OCI-LY1 (cell line): ENCODE measurements at regions not wholly inside any gene's neighbourhood (a gene's known extent, or its start where the extent isn't known, plus 50 kb on each side); places are given as distances from the start of the nearest gene placed in this dataset.

ENCODE experiments used
- H2AFZ ChIP-seq: fragments of 200-600 bp; sonication (generic), shearing (Covaris generic); 2 replicates; pipeline ENCODE4 v1.6.0; 2014; ENCODE audit warnings: antibody characterized with exemption, mild to moderate bottlenecking, low read length
- H3F3A ChIP-seq: fragments of 200-600 bp; sonication (generic), shearing (Covaris generic); 2 replicates; pipeline ENCODE4 v1.6.0; 2014; ENCODE audit warnings: mild to moderate bottlenecking, antibody characterized with exemption, low read length, moderate library complexity; ENCODE audit not compliant: insufficient read depth
- H3K27ac ChIP-seq: fragments of 200-600 bp; sonication (generic); 2 replicates; pipeline ENCODE4 v1.5.1; 2014; ENCODE audit warnings: low read length, mixed run types, mild to moderate bottlenecking, low read depth; ENCODE audit not compliant: poor library complexity, severe bottlenecking
- H3K27me3 ChIP-seq: fragments of 200-600 bp; sonication (generic); 2 replicates; pipeline ENCODE4 v1.6.0; 2014; ENCODE audit warnings: antibody characterized with exemption, mild to moderate bottlenecking, low read length, moderate library complexity; ENCODE audit not compliant: insufficient read depth
- H3K36me3 ChIP-seq: fragments of 200-600 bp; sonication (generic); 2 replicates; pipeline ENCODE4 v1.6.1; 2014; ENCODE audit warnings: mild to moderate bottlenecking, antibody characterized with exemption, low read length, moderate library complexity, mixed read lengths; ENCODE audit not compliant: insufficient read depth
- H3K4me1 ChIP-seq: fragments of 200-600 bp; sonication (generic); 2 replicates; pipeline ENCODE4 v1.5.1; 2014; ENCODE audit warnings: mild to moderate bottlenecking, low read length, moderate library complexity; ENCODE audit not compliant: insufficient read depth, severe bottlenecking
- H3K4me2 ChIP-seq: fragments of 200-600 bp; sonication (generic), shearing (Covaris generic); 2 replicates; pipeline ENCODE4 v1.6.1; 2014; ENCODE audit warnings: low read length
- H3K4me3 ChIP-seq: fragments of 200-600 bp; sonication (generic); 2 replicates; pipeline ENCODE4 v1.5.1; 2014; ENCODE audit warnings: low read length, low read depth, mild to moderate bottlenecking, mixed read lengths; ENCODE audit not compliant: poor library complexity, severe bottlenecking
- H3K79me2 ChIP-seq: fragments of 200-600 bp; shearing (Covaris generic); 2 replicates; pipeline ENCODE4 v1.6.1; 2016; ENCODE audit warnings: mixed run types, low read length, mixed read lengths; ENCODE audit not compliant: insufficient read depth
- H3K9ac ChIP-seq: fragments of 200-600 bp; sonication (generic), shearing (Covaris generic); 2 replicates; pipeline ENCODE4 v1.6.1; 2014; ENCODE audit warnings: mild to moderate bottlenecking, low read length, mixed read lengths
- H3K9me2 ChIP-seq: fragments of 200-600 bp; sonication (generic), shearing (Covaris generic); 2 replicates; pipeline ENCODE4 v1.6.1; 2014; ENCODE audit warnings: low read depth, mild to moderate bottlenecking, low read length, mixed read lengths
- H3K9me3 ChIP-seq: fragments of 200-600 bp; shearing (Covaris generic); 2 replicates; pipeline ENCODE4 v1.6.1; 2014; ENCODE audit warnings: low read length, mixed read lengths
- H4K20me1 ChIP-seq: fragments of 200-600 bp; sonication (generic), shearing (Covaris generic); 2 replicates; pipeline ENCODE4 v1.6.0; 2016; ENCODE audit warnings: mild to moderate bottlenecking, low read length; ENCODE audit not compliant: insufficient read depth
- EZH2 ChIP-seq: fragments of 200-600 bp; sonication (generic), shearing (Covaris generic); IDR thresholded peaks from 2 replicates; pipeline ENCODE4 v1.8.0; 2017; ENCODE audit warnings: borderline replicate concordance, mixed run types, mild to moderate bottlenecking, antibody characterized with exemption, low read length, moderate library complexity, mixed read lengths
- TF ChIP-seq, protein P1 (sequence below): fragments of 200-600 bp; sonication (generic), shearing (Covaris generic); IDR thresholded peaks from 2 replicates; pipeline ENCODE4 v1.5.1; 2017; ENCODE audit warnings: mild to moderate bottlenecking, antibody characterized with exemption, low read length, moderate library complexity, mixed read lengths

DNA sequence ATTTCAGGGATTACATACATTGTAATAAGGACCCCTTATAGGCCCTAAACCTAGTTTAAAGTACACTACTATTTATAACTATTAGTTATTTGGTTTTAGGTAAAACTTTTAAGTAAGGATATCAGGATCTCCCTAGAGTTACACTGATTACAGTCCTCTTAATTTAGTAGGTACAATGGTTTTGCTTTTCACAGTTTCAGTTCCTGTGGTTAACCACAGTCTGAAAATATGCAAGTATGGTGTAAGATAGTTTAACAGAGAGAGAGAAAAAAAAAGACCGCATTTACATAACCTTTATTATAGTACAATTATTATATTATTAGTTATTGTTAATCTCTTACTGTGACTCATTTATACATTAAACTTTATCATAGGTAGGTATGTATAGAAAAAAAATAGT lies 725.3 kb upstream of the PTPRD start:
- Histone ChIP-seq H3K9me2 (no peaks in the 10 kb centered on the region), H3F3A (no peaks in the 10 kb centered on the region), H3K4me1 (no peaks in the 10 kb centered on the region), H3K27ac (no peak overlapping the region), H3K79me2 (no peaks in the 10 kb centered on the region), H3K4me2 (no peak overlapping the region), H3K4me3 (no peak overlapping the region), H3K36me3 (no peaks in the 10 kb centered on the region), H2AFZ (no peak overlapping the region), H4K20me1 (no peaks in the 10 kb centered on the region), H3K9me3 (no peaks in the 10 kb centered on the region), H3K9ac (no peak overlapping the region), H3K27me3 (no peaks in the 10 kb centered on the region)
- TF ChIP-seq, protein P1, sequence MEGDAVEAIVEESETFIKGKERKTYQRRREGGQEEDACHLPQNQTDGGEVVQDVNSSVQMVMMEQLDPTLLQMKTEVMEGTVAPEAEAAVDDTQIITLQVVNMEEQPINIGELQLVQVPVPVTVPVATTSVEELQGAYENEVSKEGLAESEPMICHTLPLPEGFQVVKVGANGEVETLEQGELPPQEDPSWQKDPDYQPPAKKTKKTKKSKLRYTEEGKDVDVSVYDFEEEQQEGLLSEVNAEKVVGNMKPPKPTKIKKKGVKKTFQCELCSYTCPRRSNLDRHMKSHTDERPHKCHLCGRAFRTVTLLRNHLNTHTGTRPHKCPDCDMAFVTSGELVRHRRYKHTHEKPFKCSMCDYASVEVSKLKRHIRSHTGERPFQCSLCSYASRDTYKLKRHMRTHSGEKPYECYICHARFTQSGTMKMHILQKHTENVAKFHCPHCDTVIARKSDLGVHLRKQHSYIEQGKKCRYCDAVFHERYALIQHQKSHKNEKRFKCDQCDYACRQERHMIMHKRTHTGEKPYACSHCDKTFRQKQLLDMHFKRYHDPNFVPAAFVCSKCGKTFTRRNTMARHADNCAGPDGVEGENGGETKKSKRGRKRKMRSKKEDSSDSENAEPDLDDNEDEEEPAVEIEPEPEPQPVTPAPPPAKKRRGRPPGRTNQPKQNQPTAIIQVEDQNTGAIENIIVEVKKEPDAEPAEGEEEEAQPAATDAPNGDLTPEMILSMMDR: no peak
- no peak for TF ChIP-seq EZH2

- no peak overlapping the region for H2AFZ ChIP-seq
- TF ChIP-seq EZH2: no peak
- TF ChIP-seq, protein P1: no peak
Observed at GRCh38 chr9:11340654-11341053, 727.9 kb upstream of the PTPRD start.

GRCh38 chr9:11347437-11347836 lies 734.6 kb upstream of the PTPRD start:
- H3K36me3 ChIP-seq: no peaks in the 10 kb centered on the region
- H3K9ac ChIP-seq: no peak overlapping the region
- no peaks in the 10 kb centered on the region for H3F3A ChIP-seq
- H3K9me3 ChIP-seq: no peaks in the 10 kb centered on the region
- H3K27me3 ChIP-seq: no peaks in the 10 kb centered on the region
- H3K79me2 ChIP-seq: no peaks in the 10 kb centered on the region
- no peaks in the 10 kb centered on the region for H3K9me2 ChIP-seq
- no peak overlapping the region for H3K27ac ChIP-seq
- H3K4me3 ChIP-seq: no peak overlapping the region
- no peaks in the 10 kb centered on the region for H3K4me1 ChIP-seq
- no peak overlapping the region for H3K4me2 ChIP-seq
- no peak overlapping the region for H2AFZ ChIP-seq
- TF ChIP-seq, protein P1: no peak
- TF ChIP-seq EZH2: no peak
- H4K20me1 ChIP-seq: no peaks in the 10 kb centered on the region

More at GRCh38 chr9:11340654-11341053, 727.9 kb upstream of the PTPRD start:
- Histone ChIP-seq H3K36me3 (no peaks in the 10 kb centered on the region), H3F3A (no peaks in the 10 kb centered on the region), H3K9me3 (no peaks in the 10 kb centered on the region), H4K20me1 (no peaks in the 10 kb centered on the region), H3K9ac (no peak overlapping the region), H3K9me2 (no peaks in the 10 kb centered on the region), H3K4me3 (no peak overlapping the region), H3K27ac (no peak overlapping the region), H3K27me3 (no peaks in the 10 kb centered on the region), H3K4me2 (no peak overlapping the region), H3K4me1 (no peaks in the 10 kb centered on the region), H3K79me2 (no peaks in the 10 kb centered on the region)
